ENCODE measurements at regions not wholly inside any gene's neighbourhood (a gene's known extent, or its start where the extent isn't known, plus 50 kb on each side); places are given as distances from the start of the nearest gene placed in this dataset.

- Histone ChIP-seq H3K27me3 (no peaks in the 10 kb centered on the region), H3K4me3 (no peak overlapping the region), H3K4me1 (no peaks in the 10 kb centered on the region), H3K9me3 (no peaks in the 10 kb centered on the region), H3K36me3 (replicated peaks in 1 of 2; ENCODE audit: insufficient read depth in 1 of 2, low read depth in 2 of 2) (no peaks in the 10 kb centered on the region), H3K27ac (no peak overlapping the region)
- WGBS, 2 donors = 68 to 79% methylated on average over 2 of the region's 2 CpGs
- DNase-seq = no peak
- no peak for TF ChIP-seq POLR2A (IDR thresholded peaks at IDR 0.05)
- TF ChIP-seq CTCF (IDR thresholded peaks at IDR 0.05) = no peak
- ATAC-seq = no peak
- intact Hi-C loops (cut with DNase I) = no loop called here
Measured at GRCh38 chr3:66574091-66574490, 73.3 kb upstream of the LRIG1 start.

GRCh38 chr3:66577426-66578203 is 76.8 kb upstream of the LRIG1 start:
- Histone ChIP-seq H3K27ac (no peak overlapping the region), H3K4me3 (no peak overlapping the region), H3K36me3 (replicated peaks in 1 of 2; ENCODE audit: insufficient read depth in 1 of 2, low read depth in 2 of 2) (no peaks in the 10 kb centered on the region), H3K27me3 (no peaks in the 10 kb centered on the region), H3K9me3 (no peaks in the 10 kb centered on the region), H3K4me1 (no peaks in the 10 kb centered on the region)
- TF ChIP-seq POLR2A (IDR thresholded peaks at IDR 0.05) (no peak), CTCF (IDR thresholded peaks at IDR 0.05) (no peak)
- DNase-seq = no peak
- no peak for ATAC-seq
- intact Hi-C loops (cut with DNase I) = no loop called here
- WGBS, 2 donors = 33 to 48% methylated on average over 7 of the region's 7 CpGs

- ATAC-seq = no peak
Measured at GRCh38 chr3:66581256-66581655, 80.4 kb upstream of the LRIG1 start.

GRCh38 chr3:66582721-66583423 is 82.0 kb upstream of the LRIG1 start:
- Histone ChIP-seq H3K27ac (no peak overlapping the region), H3K36me3 (replicated peaks in 1 of 2; ENCODE audit: insufficient read depth in 1 of 2, low read depth in 2 of 2) (no peaks in the 10 kb centered on the region), H3K9me3 (no peaks in the 10 kb centered on the region), H3K4me1 (no peaks in the 10 kb centered on the region), H3K4me3 (no peak overlapping the region), H3K27me3 (no peaks in the 10 kb centered on the region)
- no peak for ATAC-seq
- TF ChIP-seq CTCF (IDR thresholded peaks at IDR 0.05) = no peak
- no peak for TF ChIP-seq POLR2A (IDR thresholded peaks at IDR 0.05)
- 85 to 93% methylated on average over 18 to 21 of the region's 24 CpGs for WGBS, 2 donors
- intact Hi-C loops (cut with DNase I) = no loop called here
- peak in 1 of 4 donors; percentile 7 for DNase-seq

More at GRCh38 chr3:66581256-66581655, 80.4 kb upstream of the LRIG1 start:
- no peak for DNase-seq
- no peaks in the 10 kb centered on the region for H3K27me3 ChIP-seq
- H3K4me3 ChIP-seq = no peak overlapping the region
- TF ChIP-seq POLR2A (IDR thresholded peaks at IDR 0.05) = no peak
- no peaks in the 10 kb centered on the region for H3K4me1 ChIP-seq
- intact Hi-C loops (cut with DNase I) = no loop called here
- H3K27ac ChIP-seq = no peak overlapping the region
- WGBS, 2 donors = 81 to 89% methylated on average over 6 of the region's 6 CpGs
- no peaks in the 10 kb centered on the region for H3K36me3 ChIP-seq (replicated peaks in 1 of 2; ENCODE audit: insufficient read depth in 1 of 2, low read depth in 2 of 2)
- H3K9me3 ChIP-seq = no peaks in the 10 kb centered on the region

GRCh38 chr3:66583424-66584040 is 82.7 kb upstream of the LRIG1 start:
- Histone ChIP-seq H3K27me3 (no peaks in the 10 kb centered on the region), H3K27ac (no peak overlapping the region), H3K4me3 (no peak overlapping the region), H3K4me1 (no peaks in the 10 kb centered on the region), H3K36me3 (replicated peaks in 1 of 2; ENCODE audit: insufficient read depth in 1 of 2, low read depth in 2 of 2) (no peaks in the 10 kb centered on the region), H3K9me3 (no peaks in the 10 kb centered on the region)
- ATAC-seq (no peak), DNase-seq (no peak)
- intact Hi-C loops (cut with DNase I) = no loop called here
- no peak for TF ChIP-seq POLR2A (IDR thresholded peaks at IDR 0.05)
- TF ChIP-seq CTCF (IDR thresholded peaks at IDR 0.05) = no peak
- WGBS, 2 donors = 86 to 96% methylated on average over 4 of the region's 4 CpGs
